WI38 (cell line): ENCODE measurements at regions not wholly inside any gene's neighbourhood (a gene's known extent, or its start where the extent isn't known, plus 50 kb on each side); places are given as distances from the start of the nearest gene placed in this dataset.

ENCODE experiments used
- H3K4me3 ChIP-seq: 2 replicates; pipeline ENCODE4 v1.5.1; 2011; ENCODE audit warnings: low read depth, mild to moderate bottlenecking, control low read depth, low read length
- TF ChIP-seq, protein P1 (sequence below): IDR thresholded peaks from 2 replicates; pipeline ENCODE4 v1.5.1; 2012; ENCODE audit warnings: low read depth, mild to moderate bottlenecking, control low read depth, low read length

GRCh38 chr10:132475086-132475485 lies 62.5 kb upstream of the INPP5A start:
- TF ChIP-seq, protein P1, sequence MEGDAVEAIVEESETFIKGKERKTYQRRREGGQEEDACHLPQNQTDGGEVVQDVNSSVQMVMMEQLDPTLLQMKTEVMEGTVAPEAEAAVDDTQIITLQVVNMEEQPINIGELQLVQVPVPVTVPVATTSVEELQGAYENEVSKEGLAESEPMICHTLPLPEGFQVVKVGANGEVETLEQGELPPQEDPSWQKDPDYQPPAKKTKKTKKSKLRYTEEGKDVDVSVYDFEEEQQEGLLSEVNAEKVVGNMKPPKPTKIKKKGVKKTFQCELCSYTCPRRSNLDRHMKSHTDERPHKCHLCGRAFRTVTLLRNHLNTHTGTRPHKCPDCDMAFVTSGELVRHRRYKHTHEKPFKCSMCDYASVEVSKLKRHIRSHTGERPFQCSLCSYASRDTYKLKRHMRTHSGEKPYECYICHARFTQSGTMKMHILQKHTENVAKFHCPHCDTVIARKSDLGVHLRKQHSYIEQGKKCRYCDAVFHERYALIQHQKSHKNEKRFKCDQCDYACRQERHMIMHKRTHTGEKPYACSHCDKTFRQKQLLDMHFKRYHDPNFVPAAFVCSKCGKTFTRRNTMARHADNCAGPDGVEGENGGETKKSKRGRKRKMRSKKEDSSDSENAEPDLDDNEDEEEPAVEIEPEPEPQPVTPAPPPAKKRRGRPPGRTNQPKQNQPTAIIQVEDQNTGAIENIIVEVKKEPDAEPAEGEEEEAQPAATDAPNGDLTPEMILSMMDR, result no peak
- H3K4me3 ChIP-seq, result no peak overlapping the region

GRCh38 chr10:132476146-132477065 lies 61.2 kb upstream of the INPP5A start:
- no peak overlapping the region for H3K4me3 ChIP-seq
- TF ChIP-seq, protein P1, result no peak

GRCh38 chr10:132477066-132477397 lies 60.6 kb upstream of the INPP5A start:
- TF ChIP-seq, protein P1, result no peak
- H3K4me3 ChIP-seq, result no peak overlapping the region

DNA sequence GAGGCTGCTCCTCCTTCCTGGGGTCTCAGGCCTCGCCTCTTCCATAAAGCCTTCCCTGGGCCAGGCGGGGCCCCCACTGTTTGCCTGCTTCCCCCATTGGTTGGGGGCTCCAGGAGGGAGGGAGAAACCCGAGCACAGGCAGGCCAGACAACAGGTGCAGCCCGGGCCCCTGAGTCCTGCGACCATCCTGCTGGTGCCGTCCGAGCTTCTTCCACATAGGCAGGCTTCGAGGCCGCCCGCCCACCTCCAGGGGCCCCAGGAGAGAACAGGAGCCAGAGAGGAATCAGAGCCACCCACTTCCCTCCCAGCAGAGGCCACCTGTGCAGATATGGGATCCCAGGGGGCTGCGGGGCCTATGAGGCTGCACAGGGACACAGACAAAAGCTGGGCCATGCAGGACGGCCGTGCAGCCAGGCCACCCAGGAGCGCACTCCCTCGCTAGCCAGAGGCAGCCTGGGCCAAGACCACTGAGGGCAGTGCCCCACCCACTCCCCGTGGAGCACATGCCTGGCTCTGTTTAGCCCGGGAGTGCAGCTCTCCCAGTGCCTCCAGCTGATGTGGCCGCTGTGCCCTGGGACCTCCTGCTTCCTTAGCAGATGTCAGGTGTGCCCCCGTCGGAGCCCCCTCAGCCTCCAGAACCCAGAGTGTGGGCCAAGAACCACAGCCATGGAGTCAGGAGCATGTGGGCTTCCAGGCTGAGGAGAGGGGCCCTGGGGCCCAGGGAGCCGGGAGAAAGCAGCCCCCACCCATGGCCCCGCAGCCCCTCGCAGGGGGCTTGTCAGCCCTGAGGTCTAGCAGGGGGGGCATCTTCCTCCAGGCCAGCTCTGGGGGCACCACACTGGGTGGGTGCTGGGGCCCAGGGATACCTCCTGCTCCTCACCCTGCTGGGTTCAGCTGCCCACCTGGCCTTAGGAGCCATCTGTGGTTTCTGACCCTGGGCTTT lies 59.9 kb upstream of the INPP5A start:
- no peak overlapping the region for H3K4me3 ChIP-seq
- TF ChIP-seq, protein P1, result no peak

GRCh38 chr10:132478341-132479023 lies 59.1 kb upstream of the INPP5A start:
- TF ChIP-seq, protein P1, result no peak
- no peak overlapping the region for H3K4me3 ChIP-seq

GRCh38 chr10:132479024-132479602 lies 58.5 kb upstream of the INPP5A start:
- no peak overlapping the region for H3K4me3 ChIP-seq
- TF ChIP-seq, protein P1, result no peak
